ENCODE measurements at regions not wholly inside any gene's neighbourhood (a gene's known extent, or its start where the extent isn't known, plus 50 kb on each side); places are given as distances from the start of the nearest gene placed in this dataset.

DNA sequence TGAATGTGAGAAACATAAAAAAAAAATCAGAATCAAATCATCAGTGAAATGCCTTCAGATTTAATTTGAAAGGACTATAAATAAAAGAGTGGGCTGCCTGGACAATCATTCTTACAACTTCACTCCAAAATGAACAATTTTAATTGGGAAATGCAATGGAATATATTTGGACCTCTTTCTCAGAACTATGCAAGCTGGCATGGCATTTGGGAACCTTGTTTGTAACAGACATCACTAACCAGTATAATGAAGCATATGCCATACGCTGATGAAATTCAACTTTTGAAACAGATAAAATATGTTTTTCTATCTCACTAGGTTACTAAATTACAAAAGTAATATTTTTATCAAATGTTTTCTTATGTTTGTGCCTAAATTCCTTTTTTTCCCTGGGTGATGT, 64.2 kb upstream of the FAM216B start:
- TF ChIP-seq CTCF (IDR thresholded peaks at IDR 0.05; ENCODE audit: poor library complexity) (no peak), EZH2 (IDR thresholded peaks at IDR 0.05; ENCODE audit: borderline replicate concordance) (no peak), EZH2phosphoT487 (IDR thresholded peaks at IDR 0.05; ENCODE audit: low read depth, severe bottlenecking, unreplicated experiment) (no peak)
